ENCODE measurements at regions not wholly inside any gene's neighbourhood (a gene's known extent, or its start where the extent isn't known, plus 50 kb on each side); places are given as distances from the start of the nearest gene placed in this dataset.
"Not testable (repeated sequence)": the region's sequence is repeated elsewhere in the genome, so short reads cannot be mapped to it uniquely, and the experiment has no call there.

DNA sequence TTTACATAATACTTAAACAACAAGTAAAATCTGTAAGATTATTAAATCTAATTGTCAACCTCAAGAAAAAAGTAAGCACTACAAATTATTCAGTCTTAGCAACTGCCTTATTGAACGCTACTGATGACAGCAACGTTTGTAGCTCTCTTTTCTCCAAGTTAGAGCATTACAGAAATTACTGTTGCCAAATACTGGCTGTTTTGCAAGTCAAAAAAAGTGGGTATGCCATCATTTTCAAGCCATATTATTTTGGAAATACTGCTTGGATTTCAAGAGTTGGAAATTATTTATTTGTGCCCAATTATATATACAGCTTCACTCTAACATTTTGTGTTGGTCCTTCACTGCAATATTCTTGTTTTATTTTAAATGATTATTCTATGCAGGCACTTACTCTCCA lies 221.7 kb downstream of the CXXC4 start:
- no peak overlapping the region for H3K23ac ChIP-seq (ENCODE audit: insufficient read length, low read depth, low read length)
- no peaks in the 10 kb centered on the region for H3K27me3 ChIP-seq (ENCODE audit: insufficient read depth, low read length)
- H3K27me3 Mint-ChIP-seq (ENCODE audit: low read depth): no peaks in the 10 kb centered on the region
- H3K4me1 ChIP-seq (ENCODE audit: insufficient read depth, low read length): no peaks in the 10 kb centered on the region
- H4K8ac ChIP-seq (replicated peaks; ENCODE audit: insufficient read length, low read depth, low read length): no peak overlapping the region
- H2BK15ac ChIP-seq (ENCODE audit: low read depth, low read length): no peak overlapping the region
- no peak overlapping the region for H3K9ac ChIP-seq (ENCODE audit: extremely low read depth, insufficient read length, low read length)
- H3K79me2 ChIP-seq (ENCODE audit: insufficient read depth, low read length): no peaks in the 10 kb centered on the region
- H2AFZ ChIP-seq (ENCODE audit: low read length): no peak overlapping the region
- H2AK5ac ChIP-seq (ENCODE audit: insufficient read length, low read length): no peak overlapping the region
- H4K91ac ChIP-seq (ENCODE audit: insufficient read length, low read depth, low read length): no peak overlapping the region
- H2BK12ac ChIP-seq (ENCODE audit: insufficient read length, low read depth, low read length): no peak overlapping the region
- no peaks in the 10 kb centered on the region for H3K23me2 ChIP-seq (ENCODE audit: insufficient read length, low read depth, low read length, poor library complexity, severe bottlenecking)
- no CpG with 5 or more reads among the region's 2 CpGs for WGBS (ENCODE audit: extremely low coverage, insufficient read length, low lambda C conversion rate)
- no peak overlapping the region for H2BK5ac ChIP-seq (ENCODE audit: insufficient read length, low read length)
- no peaks in the 10 kb centered on the region for H3K79me1 ChIP-seq (ENCODE audit: insufficient read depth, low read depth, low read length, poor library complexity, severe bottlenecking)
- H3K4me3 Mint-ChIP-seq: no peak overlapping the region
- no peak overlapping the region for H3K14ac ChIP-seq (ENCODE audit: insufficient read depth, low read length)
- H4K5ac ChIP-seq (ENCODE audit: insufficient read length, low read depth, low read length): no peak overlapping the region
- no peak overlapping the region for H3T11ph ChIP-seq (ENCODE audit: low read length)
- no peak overlapping the region for H3K4me2 ChIP-seq (ENCODE audit: insufficient read depth, insufficient read length, low read length)
- no peak for DNase-seq
- TF ChIP-seq, protein P1, sequence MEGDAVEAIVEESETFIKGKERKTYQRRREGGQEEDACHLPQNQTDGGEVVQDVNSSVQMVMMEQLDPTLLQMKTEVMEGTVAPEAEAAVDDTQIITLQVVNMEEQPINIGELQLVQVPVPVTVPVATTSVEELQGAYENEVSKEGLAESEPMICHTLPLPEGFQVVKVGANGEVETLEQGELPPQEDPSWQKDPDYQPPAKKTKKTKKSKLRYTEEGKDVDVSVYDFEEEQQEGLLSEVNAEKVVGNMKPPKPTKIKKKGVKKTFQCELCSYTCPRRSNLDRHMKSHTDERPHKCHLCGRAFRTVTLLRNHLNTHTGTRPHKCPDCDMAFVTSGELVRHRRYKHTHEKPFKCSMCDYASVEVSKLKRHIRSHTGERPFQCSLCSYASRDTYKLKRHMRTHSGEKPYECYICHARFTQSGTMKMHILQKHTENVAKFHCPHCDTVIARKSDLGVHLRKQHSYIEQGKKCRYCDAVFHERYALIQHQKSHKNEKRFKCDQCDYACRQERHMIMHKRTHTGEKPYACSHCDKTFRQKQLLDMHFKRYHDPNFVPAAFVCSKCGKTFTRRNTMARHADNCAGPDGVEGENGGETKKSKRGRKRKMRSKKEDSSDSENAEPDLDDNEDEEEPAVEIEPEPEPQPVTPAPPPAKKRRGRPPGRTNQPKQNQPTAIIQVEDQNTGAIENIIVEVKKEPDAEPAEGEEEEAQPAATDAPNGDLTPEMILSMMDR (conservative IDR thresholded peaks at IDR 0.05): no peak
- no peak overlapping the region for H2BK120ac ChIP-seq (ENCODE audit: low read depth, low read length, poor library complexity, severe bottlenecking)
- no peaks in the 10 kb centered on the region for H3K36me3 Mint-ChIP-seq (ENCODE audit: insufficient read depth in 1 of 3, low read depth in 3 of 3)
- no peak overlapping the region for H2BK20ac ChIP-seq (ENCODE audit: low read depth, low read length, poor library complexity, severe bottlenecking)
- no peak overlapping the region for H3K18ac ChIP-seq (ENCODE audit: insufficient read length, low read depth, low read length)
- H3K4ac ChIP-seq (ENCODE audit: low read depth, low read length): no peak overlapping the region
- H3K9me3 ChIP-seq (ENCODE audit: control insufficient read depth, low read depth, low read length): no peaks in the 10 kb centered on the region
- H3K9me3 Mint-ChIP-seq: no peaks in the 10 kb centered on the region
- peaks cover 0 to 6% of the 10 kb centered on the region in 2 experiments; a peak in 1 of 4 replicates for H3K4me1 Mint-ChIP-seq
- no peak overlapping the region for H3K27ac Mint-ChIP-seq
- H3K27ac ChIP-seq (ENCODE audit: insufficient read length, low read depth, low read length): no peak overlapping the region
- no peaks in the 10 kb centered on the region for H4K20me1 ChIP-seq (ENCODE audit: control insufficient read depth, insufficient read depth, insufficient read length)
- no peak overlapping the region for H3K56ac ChIP-seq (ENCODE audit: insufficient read length, low read depth, low read length)

DNA sequence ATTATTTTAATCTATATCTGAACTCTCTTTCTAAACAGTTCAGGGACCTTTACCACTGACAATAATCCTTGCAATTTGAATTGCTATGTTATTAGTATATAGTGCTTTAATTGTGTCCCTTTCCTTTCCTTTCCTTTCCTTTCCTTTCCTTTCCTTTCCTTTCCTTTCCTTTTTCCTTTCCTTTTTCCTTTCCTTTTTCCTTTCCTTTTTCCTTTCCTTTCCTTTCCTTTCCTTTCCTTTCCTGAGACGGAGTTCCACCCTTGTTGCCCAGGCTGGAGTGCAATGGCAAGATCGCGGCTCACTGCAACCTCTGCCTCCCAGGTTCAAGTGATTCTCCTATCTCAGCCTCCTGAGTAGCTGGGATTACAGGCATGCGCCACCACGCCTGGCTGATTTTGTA lies 225.1 kb downstream of the CXXC4 start:
- not testable (repeated sequence) for H3K27ac ChIP-seq (ENCODE audit: insufficient read length, low read depth, low read length); H3K18ac ChIP-seq (ENCODE audit: insufficient read length, low read depth, low read length); H3K4ac ChIP-seq (ENCODE audit: low read depth, low read length); H3K4me3 Mint-ChIP-seq; H3K79me1 ChIP-seq (ENCODE audit: insufficient read depth, low read depth, low read length, poor library complexity, severe bottlenecking); H3K9me3 Mint-ChIP-seq; H3K4me1 ChIP-seq (ENCODE audit: insufficient read depth, low read length); H3K79me2 ChIP-seq (ENCODE audit: insufficient read depth, low read length); H4K5ac ChIP-seq (ENCODE audit: insufficient read length, low read depth, low read length); H4K91ac ChIP-seq (ENCODE audit: insufficient read length, low read depth, low read length); H3K23me2 ChIP-seq (ENCODE audit: insufficient read length, low read depth, low read length, poor library complexity, severe bottlenecking); H2AK5ac ChIP-seq (ENCODE audit: insufficient read length, low read length); H3T11ph ChIP-seq (ENCODE audit: low read length); H2AFZ ChIP-seq (ENCODE audit: low read length); H3K14ac ChIP-seq (ENCODE audit: insufficient read depth, low read length); H2BK20ac ChIP-seq (ENCODE audit: low read depth, low read length, poor library complexity, severe bottlenecking); H2BK12ac ChIP-seq (ENCODE audit: insufficient read length, low read depth, low read length); H3K27me3 Mint-ChIP-seq (ENCODE audit: low read depth); DNase-seq; H2BK120ac ChIP-seq (ENCODE audit: low read depth, low read length, poor library complexity, severe bottlenecking); H3K4me2 ChIP-seq (ENCODE audit: insufficient read depth, insufficient read length, low read length); H3K9ac ChIP-seq (ENCODE audit: extremely low read depth, insufficient read length, low read length); H4K20me1 ChIP-seq (ENCODE audit: control insufficient read depth, insufficient read depth, insufficient read length); H3K23ac ChIP-seq (ENCODE audit: insufficient read length, low read depth, low read length); H3K27me3 ChIP-seq (ENCODE audit: insufficient read depth, low read length); H3K9me3 ChIP-seq (ENCODE audit: control insufficient read depth, low read depth, low read length); H2BK15ac ChIP-seq (ENCODE audit: low read depth, low read length); H2BK5ac ChIP-seq (ENCODE audit: insufficient read length, low read length); H3K56ac ChIP-seq (ENCODE audit: insufficient read length, low read depth, low read length); H4K8ac ChIP-seq (replicated peaks; ENCODE audit: insufficient read length, low read depth, low read length); H3K4me1 Mint-ChIP-seq; H3K36me3 Mint-ChIP-seq (ENCODE audit: insufficient read depth in 1 of 3, low read depth in 3 of 3)
- WGBS (ENCODE audit: extremely low coverage, insufficient read length, low lambda C conversion rate): no CpG with 5 or more reads among the region's 5 CpGs
- peak overlapping the region in 1 of 3 experiments; percentile 26; a peak in 1 of 7 replicates for H3K27ac Mint-ChIP-seq

Data from H9 (cell line).